RCC 7860 (cell line): ENCODE measurements at regions not wholly inside any gene's neighbourhood (a gene's known extent, or its start where the extent isn't known, plus 50 kb on each side); places are given as distances from the start of the nearest gene placed in this dataset.
A peak's percentile ranks its signal among the peaks of the same experiment; 100 is the strongest.
"Not testable (repeated sequence)": the region's sequence is repeated elsewhere in the genome, so short reads cannot be mapped to it uniquely, and the experiment has no call there.

Experiments used
- DNase-seq: peaks from one replicate; pipeline ENCODE4 v3.0.0-alpha.2; 2015; ENCODE audit warnings: low spot score
- FAIRE-seq: peaks from 2 replicates; lab custom pipeline; 2012; peaks lifted over from hg19 to GRCh38; lab: Jason Lieb, UNC

- DNase-seq (no peak), FAIRE-seq (no peak)
Observed at GRCh38 chr5:30523061-30523460, 670.4 kb upstream of the CDH6 start.

GRCh38 chr5:30505014-30505886, 688.2 kb upstream of the CDH6 start:
- peak; percentile 90 for DNase-seq
- peak; percentile 97 for FAIRE-seq

DNA sequence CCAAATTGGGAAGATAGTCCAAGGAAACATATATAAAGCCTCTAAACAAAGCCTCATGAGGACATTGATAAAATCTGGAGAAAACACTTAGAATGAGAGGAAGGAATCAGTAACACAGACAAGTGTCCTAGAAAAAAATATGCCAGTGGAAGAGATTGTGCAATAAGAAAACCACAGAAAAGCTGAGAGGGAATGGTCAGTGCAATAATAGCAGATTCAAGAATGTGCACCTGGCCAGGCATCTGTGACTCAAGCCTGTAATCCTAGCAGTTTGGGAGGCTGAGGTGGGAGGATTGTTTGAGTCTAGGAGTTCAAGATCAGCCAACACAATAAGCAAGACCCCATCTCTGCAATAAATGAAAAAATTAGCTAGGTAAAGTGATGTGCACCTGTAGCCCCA, 691.2 kb upstream of the CDH6 start:
- DNase-seq (peak; percentile 80), FAIRE-seq (peak; percentile 90)

DNA sequence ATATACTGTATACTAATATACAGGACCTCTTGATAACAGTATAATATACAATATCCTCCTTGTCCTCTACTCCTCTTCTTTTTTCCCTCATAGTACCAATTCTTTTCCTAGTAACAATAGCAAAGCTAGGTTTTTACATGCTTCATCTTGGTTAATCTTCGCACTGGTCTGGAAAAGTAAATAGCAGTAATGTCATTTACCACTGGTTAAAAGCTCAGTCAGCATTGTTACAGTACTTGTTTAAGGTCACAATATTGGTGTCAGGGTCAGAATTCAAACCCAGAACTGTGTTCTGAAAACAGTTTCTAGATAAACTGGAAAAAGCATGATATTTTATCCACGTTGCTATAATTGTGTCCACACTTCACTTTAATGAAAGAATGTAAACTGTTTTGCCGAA, 692.4 kb upstream of the CDH6 start:
- DNase-seq (no peak), FAIRE-seq (peak; percentile 25)

GRCh38 chr5:30500513-30500912, 693.0 kb upstream of the CDH6 start:
- DNase-seq = no peak
- FAIRE-seq = no peak

DNA sequence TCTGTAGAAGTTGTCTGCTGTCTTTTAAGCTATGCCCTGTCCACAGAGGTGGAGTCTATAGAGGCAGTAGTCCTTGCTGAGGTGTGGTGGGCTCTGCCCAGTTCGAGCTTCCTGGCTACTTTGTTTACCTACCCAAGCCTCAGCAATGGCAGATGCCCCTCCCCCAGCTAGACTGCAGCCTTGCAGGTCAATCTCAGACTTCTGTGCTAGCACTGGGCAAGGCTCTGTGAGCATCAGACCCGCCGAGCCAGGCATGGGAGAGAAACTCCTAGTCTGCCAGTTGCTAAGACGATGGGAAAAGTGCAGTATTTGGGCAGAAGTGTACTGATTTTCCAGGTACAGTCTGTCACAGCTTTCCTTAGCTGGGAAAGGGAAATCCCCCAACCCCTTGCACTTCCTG, 694.1 kb upstream of the CDH6 start:
- FAIRE-seq (no peak), DNase-seq (no peak)

DNA sequence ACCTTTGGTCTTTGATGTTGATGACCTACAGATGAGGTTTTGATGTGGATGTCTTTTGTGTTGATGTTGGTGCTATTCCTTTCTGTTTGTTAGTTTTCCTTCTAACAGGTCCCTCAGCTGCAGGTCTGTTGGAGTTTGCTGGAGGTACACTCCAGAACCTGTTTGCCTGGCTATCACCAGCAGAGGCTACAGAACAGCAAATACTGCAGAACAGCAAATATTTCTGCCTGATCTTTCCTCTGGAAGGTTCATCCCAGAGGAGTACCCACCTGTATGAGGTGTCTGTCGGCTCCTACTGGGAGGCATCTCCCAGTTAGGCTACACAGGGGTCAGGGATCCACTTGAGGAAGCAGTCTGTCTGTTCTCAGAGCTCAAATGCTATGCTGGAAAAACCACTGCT, 694.5 kb upstream of the CDH6 start:
- FAIRE-seq (no peak), DNase-seq (no peak)

GRCh38 chr5:30498509-30498908, 695.0 kb upstream of the CDH6 start:
- DNase-seq, FAIRE-seq: not testable (repeated sequence)

DNA sequence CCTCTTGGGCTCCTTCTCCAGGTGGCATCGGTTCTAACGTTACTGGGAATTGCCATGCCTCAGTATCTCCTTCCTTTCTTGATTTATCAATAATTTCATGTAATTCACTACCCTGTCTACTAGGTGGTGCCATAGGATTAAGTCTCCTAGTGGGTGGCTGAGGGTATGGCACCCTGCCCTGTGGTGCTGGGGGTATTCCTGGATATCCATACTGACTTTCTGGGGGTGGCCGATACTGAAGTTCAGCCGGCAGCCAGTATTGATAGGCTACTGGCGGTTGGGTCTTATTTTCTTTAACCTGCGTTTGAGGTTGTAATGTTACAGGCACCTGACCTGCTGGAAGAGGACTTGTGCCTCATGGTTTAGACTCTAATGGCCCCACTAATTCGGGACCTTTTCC, 699.4 kb upstream of the CDH6 start:
- DNase-seq, FAIRE-seq: not testable (repeated sequence)

DNA sequence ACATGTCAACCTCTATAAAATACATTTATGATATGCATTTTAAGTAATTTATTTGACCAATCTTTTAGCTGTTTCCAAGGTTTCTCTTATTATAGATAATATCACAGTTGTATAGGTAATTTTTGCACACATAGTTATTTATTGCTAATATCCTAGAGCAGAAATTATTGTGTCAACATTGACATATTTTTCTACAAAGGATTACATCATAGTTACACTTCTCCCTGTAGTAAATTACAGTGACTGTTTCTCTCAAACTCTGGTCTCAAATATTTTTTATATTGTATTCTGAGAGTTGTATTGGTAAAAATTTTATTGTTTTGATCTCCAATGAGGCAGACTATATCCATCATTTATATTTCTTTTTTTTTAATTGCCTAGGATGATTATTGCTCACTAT, 714.4 kb upstream of the CDH6 start:
- FAIRE-seq (no peak), DNase-seq (no peak)

- no peak for DNase-seq
- no peak for FAIRE-seq
Observed at GRCh38 chr5:30475429-30475828, 718.1 kb upstream of the CDH6 start.

DNA sequence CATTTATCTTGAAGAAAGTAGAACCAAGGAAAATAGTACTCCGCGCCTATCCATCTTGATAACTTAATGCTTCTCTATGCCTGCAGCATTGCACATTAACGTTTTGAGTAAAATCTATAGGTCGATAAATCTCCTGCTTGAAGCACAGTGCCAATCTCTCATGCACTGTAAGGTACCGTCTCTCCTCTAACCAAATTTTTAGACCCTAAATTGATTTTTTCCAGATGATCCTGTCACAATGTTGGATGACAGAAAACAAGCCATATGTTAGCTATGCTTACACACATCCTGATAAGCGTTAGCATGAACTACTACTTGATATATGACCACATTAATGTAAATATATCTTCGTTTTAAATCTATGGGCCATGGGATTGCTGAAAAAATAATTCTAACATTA, 723.8 kb upstream of the CDH6 start:
- FAIRE-seq (no peak), DNase-seq (no peak)

DNA sequence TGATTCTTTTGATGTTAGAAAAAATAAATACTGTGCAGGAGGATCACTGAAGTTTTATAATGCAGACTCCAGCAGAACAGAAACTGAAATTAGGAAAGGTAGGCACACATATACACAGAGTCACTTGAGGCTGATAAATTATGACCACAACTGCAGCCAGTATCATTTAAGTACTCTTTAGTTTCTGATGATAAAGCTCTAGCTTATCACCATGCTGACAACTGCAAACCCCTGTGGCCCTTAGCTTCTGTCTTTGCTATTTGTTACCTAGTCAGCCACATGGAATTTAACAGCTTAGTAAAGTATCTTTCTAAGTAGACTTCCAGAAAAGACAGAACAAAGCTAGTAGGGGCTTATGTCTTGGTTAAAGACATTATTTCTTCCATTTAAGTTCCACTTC, 734.8 kb upstream of the CDH6 start:
- DNase-seq (no peak), FAIRE-seq (no peak)

DNA sequence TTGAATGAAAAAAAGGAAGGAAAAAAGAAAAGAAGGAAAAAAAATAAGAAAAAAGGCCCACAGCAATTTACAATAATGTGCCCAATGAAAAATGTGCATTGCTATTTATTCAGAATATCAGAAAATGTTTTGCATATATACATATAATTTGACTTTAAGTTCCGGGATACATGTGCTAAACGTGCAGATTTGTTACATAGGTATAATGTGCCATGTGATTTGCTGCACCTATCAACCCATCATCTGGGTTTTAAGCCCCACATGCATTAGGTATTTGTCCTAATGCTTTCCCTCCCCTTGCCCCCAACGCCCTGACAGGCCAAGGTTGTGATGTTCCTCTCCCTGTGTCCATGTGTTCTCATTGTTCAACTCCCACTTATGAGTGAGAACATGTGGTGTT, 738.0 kb upstream of the CDH6 start:
- FAIRE-seq, DNase-seq: not testable (repeated sequence)

DNA sequence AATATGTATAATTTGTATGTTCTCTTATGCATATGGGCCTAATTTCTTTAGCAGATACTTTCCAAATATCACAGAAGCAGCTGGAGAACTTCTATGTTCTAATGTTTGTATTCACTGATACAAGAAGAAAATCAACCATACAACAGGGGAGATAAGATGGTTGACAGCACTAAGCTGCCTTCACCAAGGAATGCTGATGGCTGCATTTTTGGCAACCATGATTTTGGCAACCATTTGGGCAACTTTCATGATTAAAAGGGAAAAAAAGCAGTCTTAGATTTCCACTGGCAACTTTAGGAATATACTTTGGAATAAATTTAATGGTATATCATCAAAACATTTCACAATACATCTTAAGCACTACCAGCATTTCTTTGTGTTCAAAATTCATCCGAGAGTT, 740.3 kb upstream of the CDH6 start:
- DNase-seq = no peak
- FAIRE-seq = no peak

GRCh38 chr5:30450153-30450552, 743.3 kb upstream of the CDH6 start:
- no peak for DNase-seq
- FAIRE-seq = no peak

DNA sequence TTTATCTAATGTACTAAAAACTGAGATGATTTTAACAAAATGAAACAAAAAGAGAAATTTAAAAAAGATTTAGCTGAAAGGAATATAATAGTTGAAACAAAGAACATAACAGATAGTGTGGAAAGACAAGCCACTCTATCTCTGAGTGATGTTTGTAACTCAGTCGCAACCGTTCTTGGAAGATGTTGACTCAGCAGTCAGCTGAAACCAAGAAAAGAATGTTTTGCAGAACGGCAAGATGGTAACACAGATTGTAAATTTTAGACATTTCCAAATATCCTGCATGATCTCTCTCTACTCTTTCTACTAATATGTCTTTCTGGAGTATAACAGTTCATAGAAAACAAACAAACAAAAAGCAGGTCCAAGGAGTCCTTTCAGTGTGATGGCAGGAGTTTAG, 746.1 kb upstream of the CDH6 start:
- no peak for DNase-seq
- FAIRE-seq = peak; percentile 8

GRCh38 chr5:30446456-30446855, 747.0 kb upstream of the CDH6 start:
- FAIRE-seq (no peak), DNase-seq (no peak)

DNA sequence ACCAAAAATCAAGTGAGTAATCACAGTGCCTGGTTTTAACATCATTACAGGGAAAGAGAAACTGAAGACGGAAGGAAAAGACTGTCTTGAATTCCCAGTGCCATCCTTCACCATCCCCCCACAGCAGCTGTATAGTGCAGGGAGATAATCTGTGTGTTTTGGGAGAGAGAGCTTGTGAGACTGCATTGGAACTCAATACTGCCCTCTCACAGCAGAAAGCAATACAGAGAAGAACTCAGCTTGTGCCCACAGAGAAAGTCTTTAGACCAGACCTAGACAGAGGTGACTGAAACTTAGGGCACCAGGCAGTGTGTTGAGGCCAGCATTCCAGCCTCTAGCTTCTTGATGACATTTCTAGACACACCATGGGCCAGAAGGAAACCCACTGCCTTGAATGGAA, 754.7 kb upstream of the CDH6 start:
- no peak for FAIRE-seq

DNA sequence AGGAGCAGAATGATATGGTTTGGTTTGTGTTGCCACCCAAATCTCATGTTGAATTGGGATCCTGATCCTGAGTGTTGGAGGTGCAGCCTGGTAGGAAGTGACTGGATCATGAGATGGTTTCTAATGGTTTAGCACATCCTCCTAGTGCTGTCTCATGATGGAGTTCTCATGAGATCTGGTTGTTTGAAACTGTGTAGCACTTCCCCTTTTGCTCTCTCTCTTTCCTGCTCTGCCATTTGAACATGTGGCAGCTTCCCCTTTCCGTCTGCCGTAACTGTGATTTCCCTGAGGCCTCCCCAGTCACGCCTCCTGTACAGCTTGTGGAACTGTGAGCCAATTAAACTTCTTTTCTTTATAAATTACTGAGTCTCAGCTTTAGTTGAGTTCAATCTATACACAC, 756.8 kb upstream of the CDH6 start:
- no peak for DNase-seq
- FAIRE-seq = no peak

More for the DNA sequence above, 754.7 kb upstream of the CDH6 start:
- DNase-seq = no peak

GRCh38 chr5:30428866-30429407, 764.5 kb upstream of the CDH6 start:
- DNase-seq, FAIRE-seq: not testable (repeated sequence)

DNA sequence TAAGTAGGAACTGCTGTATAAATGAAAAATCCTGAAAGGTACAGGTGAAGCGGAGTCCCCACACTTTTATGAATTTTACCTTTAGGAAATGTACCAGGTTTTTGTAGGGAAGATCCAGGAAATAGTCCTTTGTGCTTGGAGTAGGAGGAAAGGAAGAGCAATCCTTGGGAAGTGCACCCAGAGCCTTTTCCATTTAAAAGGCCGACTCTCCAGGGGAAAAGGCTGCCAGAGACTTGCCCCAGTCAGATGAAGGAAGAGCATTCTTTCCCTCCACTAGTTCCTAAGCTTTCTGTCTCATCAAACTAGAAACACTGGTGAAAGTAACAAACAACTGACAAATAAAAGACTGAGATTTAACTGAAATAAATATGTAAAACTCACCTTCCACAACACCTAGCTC, 779.4 kb upstream of the CDH6 start:
- FAIRE-seq = no peak
- no peak for DNase-seq

DNA sequence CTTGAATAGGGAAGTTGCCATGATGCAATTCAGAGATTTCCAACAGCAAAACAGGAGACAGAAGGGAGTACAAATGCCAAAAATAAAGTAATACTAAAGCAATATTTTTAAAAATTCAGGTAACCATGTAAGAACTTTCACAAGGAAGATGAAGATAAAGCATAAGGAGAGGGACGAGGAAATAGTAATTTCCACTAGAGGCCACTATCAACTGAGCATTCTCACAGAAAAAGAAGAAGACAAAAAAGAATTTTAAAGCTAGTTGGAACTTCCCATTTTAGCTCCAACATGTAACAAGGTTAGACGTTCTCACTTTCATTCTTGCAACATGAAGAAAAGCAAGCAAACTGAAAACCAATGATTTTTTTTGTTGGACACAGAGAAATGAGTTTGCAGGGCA, 779.9 kb upstream of the CDH6 start:
- FAIRE-seq (peak; percentile 44), DNase-seq (no peak)
